ENCODE measurements at regions not wholly inside any gene's neighbourhood (a gene's known extent, or its start where the extent isn't known, plus 50 kb on each side); places are given as distances from the start of the nearest gene placed in this dataset.
"Not testable (repeated sequence)": the region's sequence is repeated elsewhere in the genome, so short reads cannot be mapped to it uniquely, and the experiment has no call there.

DNA sequence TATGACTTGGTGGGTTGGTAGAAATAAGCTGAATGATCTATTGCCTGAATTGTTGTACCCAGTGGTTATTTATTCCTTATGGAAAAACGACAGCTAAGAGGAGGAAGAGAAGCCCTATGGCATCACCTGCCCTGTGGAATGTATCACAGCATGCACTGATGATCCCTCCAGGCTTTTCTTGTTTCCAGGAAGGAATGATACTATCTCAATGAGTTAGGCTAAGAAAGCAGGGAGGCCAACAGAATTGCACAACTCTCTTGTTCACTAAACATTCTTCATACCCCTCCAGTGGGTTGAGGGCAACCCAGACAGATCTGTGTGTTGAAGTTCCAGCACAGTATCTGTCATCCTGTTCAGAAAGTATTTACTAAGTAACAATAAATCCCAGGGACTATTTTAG, 1001.7 kb upstream of the GYPC start:
- TF ChIP-seq, protein P1, sequence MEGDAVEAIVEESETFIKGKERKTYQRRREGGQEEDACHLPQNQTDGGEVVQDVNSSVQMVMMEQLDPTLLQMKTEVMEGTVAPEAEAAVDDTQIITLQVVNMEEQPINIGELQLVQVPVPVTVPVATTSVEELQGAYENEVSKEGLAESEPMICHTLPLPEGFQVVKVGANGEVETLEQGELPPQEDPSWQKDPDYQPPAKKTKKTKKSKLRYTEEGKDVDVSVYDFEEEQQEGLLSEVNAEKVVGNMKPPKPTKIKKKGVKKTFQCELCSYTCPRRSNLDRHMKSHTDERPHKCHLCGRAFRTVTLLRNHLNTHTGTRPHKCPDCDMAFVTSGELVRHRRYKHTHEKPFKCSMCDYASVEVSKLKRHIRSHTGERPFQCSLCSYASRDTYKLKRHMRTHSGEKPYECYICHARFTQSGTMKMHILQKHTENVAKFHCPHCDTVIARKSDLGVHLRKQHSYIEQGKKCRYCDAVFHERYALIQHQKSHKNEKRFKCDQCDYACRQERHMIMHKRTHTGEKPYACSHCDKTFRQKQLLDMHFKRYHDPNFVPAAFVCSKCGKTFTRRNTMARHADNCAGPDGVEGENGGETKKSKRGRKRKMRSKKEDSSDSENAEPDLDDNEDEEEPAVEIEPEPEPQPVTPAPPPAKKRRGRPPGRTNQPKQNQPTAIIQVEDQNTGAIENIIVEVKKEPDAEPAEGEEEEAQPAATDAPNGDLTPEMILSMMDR (IDR thresholded peaks at IDR 0.05): no peak
- no peak for TF ChIP-seq ZFX (IDR thresholded peaks at IDR 0.05; ENCODE audit: borderline replicate concordance)
- H3K27ac ChIP-seq: no peak overlapping the region

DNA sequence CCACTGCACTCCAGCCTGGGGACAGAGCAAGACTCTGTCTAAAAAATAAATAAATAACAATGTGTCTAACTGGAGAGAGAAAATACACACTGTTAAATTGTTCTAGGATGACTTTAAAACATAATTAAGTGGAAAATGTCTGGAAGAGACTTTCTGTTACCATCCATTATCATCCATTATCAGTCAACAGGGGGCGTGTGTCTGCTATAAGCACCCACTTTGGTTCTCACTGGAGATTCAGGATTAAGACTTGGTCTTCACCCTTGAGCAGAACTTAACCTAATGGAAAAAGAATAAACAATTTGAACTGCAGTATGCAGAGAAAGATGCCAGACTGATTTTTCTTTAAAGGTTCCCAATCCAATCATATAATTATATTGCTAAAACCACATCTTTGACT, 999.8 kb upstream of the GYPC start:
- 0 out of 2 replicates have a peak overlapping the region, but pooled peaks have one; percentile 22 for H3K27ac ChIP-seq
- TF ChIP-seq, protein P1 (IDR thresholded peaks at IDR 0.05): peak; percentile 17; the same call in 1 of the 2 replicates
- no peak for TF ChIP-seq ZFX (IDR thresholded peaks at IDR 0.05; ENCODE audit: borderline replicate concordance)

DNA sequence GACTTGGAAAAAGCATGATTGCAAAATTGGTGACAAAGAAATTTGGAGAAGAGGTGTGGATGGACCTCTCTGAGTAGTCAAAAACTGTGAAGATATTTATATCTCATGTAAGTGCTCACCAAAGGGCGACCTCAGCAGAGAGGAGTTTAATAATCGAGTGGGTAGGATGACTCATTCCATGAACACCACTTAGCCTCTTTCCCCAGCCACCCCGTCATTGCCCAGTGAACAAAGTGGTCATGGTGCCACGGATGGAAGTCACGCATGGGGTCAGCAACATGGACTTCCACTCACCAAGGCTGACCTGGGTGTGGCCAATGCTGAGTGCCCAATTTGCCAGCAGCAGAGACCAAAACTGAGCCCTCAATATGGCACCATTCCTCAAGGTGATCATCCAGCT, 997.4 kb upstream of the GYPC start:
- TF ChIP-seq, protein P1 (IDR thresholded peaks at IDR 0.05): no peak
- TF ChIP-seq ZFX (IDR thresholded peaks at IDR 0.05; ENCODE audit: borderline replicate concordance): no peak
- no peak overlapping the region for H3K27ac ChIP-seq

DNA sequence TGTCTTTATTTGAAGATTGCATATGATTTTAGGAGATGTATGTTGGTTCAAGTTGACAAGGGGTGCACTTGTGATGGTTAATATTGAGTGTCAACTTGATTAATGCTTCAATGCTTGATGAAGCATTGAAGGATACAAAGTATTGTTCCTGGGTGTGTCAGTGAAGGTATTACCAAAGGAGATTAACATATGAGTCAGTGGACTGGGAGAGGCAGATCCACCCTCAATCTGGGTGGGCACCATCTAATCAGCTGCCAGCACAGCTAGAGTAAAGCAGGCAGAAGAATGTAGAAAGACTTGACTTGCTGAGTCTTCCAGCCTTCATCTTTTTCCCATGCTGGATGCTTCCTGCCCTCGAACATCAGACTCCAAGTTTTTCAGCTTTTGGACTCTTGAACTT, 995.6 kb upstream of the GYPC start:
- H3K27ac ChIP-seq: not testable (repeated sequence)

DNA sequence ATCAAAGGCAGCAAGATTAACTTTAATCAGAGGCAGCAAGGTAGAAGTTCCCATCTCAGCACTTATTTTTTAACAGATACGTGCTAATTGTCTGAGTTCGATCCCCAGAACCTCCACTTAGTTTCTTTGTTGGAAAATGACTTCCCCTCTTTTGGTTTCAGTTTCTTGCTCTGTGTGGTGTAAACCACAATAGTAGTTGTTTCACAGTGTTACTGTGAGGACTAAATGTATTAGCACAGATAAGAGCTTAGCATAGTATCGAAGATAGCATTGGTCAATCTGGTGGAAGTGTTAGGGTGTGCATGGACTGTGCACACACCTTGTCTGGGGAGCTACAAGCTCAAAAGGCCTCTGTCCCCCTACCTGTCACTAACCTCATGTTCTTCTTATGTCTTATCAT, 988.3 kb upstream of the GYPC start:
- TF ChIP-seq ZFX (IDR thresholded peaks at IDR 0.05; ENCODE audit: borderline replicate concordance): no peak
- TF ChIP-seq, protein P1 (IDR thresholded peaks at IDR 0.05): no peak
- H3K27ac ChIP-seq: no peak overlapping the region

DNA sequence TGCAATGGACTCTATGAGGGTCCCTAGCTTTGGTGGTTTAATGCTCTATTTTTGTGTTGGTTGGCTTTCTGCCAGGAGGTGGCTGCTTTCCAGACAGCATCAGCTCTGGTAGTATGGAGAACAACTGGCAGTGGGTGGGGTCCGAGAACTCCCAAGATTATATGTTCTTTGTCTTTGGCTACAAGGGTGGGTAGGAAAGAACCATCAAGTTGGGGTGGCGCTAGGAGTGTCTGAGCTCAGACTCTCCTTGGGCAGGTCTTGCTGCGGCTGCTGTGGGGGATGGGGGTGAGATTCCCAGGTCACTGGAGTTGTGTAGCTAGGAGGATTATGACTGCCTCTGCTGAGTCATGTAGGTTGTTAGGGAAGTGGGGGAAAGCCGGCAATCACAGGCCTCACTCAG, 976.1 kb upstream of the GYPC start:
- no peak overlapping the region for H3K27ac ChIP-seq
- TF ChIP-seq ZFX (IDR thresholded peaks at IDR 0.05; ENCODE audit: borderline replicate concordance): no peak
- TF ChIP-seq, protein P1 (IDR thresholded peaks at IDR 0.05): no peak

DNA sequence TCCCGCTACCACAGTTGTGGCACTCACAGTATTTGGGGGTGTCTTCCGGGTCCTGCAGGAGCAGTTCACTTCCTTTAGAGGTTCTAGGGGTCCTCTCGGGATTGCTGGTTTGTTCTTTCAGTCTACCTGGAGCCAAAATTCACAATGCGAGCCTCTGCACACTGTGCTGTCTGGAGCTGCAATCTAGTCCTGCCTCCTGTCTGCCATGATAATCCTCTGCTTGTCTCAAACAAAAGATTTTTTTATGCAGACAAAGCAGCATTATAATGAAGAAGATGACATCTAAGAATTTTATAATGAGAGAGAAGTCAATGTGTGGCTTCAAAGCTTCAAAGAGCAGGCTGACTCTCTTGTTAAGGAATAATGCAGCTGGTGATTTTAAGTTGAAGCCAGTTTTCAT, 975.1 kb upstream of the GYPC start:
- no peak for TF ChIP-seq ZFX (IDR thresholded peaks at IDR 0.05; ENCODE audit: borderline replicate concordance)
- TF ChIP-seq, protein P1 (IDR thresholded peaks at IDR 0.05): no peak
- no peak overlapping the region for H3K27ac ChIP-seq

DNA sequence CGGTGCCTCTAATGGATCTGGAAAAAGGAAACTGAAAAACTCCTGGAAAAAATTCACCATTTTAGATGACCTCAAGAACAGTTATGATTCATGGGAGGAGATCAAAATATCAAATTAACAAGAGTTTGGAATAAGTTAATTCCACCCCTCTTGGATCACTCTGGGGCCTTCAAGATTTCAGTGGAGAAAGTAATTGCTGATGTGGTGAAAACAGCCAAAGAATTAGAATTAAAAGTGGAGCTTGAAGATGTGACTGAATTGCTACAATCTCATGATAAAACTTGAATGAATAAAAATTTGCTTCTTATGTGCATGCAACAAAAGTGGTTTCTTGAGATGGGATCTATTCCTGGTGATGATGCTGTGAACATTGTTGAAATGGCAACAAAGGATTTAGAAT, 974.4 kb upstream of the GYPC start:
- TF ChIP-seq, protein P1 (IDR thresholded peaks at IDR 0.05): no peak
- TF ChIP-seq ZFX (IDR thresholded peaks at IDR 0.05; ENCODE audit: borderline replicate concordance): no peak
- H3K27ac ChIP-seq: no peak overlapping the region

Data from 22Rv1 (cell line).